ENCODE measurements at regions not wholly inside any gene's neighbourhood (a gene's known extent, or its start where the extent isn't known, plus 50 kb on each side); places are given as distances from the start of the nearest gene placed in this dataset.

DNA sequence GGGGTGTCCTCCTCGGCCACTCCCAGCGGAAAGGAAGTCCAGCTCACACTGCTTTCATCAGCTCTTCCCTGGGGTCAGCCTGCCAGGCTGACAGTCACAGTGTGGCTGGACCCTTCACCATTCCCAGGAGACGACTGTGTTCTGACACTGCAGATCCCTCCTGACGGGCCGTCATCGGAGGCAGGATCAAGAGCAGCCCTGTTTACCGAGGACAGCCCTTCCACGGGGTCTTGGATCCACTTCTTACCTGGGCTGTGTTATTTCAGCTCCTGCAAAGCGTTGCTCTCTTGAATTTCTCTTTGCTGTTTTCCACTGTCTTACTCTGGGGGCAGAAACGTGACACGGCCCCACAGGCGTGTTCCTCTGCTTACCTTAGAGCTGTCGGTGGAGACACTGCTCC, 149.9 kb upstream of the SOX1 start:
- TF ChIP-seq, protein P1, sequence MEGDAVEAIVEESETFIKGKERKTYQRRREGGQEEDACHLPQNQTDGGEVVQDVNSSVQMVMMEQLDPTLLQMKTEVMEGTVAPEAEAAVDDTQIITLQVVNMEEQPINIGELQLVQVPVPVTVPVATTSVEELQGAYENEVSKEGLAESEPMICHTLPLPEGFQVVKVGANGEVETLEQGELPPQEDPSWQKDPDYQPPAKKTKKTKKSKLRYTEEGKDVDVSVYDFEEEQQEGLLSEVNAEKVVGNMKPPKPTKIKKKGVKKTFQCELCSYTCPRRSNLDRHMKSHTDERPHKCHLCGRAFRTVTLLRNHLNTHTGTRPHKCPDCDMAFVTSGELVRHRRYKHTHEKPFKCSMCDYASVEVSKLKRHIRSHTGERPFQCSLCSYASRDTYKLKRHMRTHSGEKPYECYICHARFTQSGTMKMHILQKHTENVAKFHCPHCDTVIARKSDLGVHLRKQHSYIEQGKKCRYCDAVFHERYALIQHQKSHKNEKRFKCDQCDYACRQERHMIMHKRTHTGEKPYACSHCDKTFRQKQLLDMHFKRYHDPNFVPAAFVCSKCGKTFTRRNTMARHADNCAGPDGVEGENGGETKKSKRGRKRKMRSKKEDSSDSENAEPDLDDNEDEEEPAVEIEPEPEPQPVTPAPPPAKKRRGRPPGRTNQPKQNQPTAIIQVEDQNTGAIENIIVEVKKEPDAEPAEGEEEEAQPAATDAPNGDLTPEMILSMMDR (IDR thresholded peaks at IDR 0.05) = no peak
- TF ChIP-seq POLR2A (IDR thresholded peaks at IDR 0.05) = no peak
